IMR-90 (cell line): ENCODE measurements at regions not wholly inside any gene's neighbourhood (a gene's known extent, or its start where the extent isn't known, plus 50 kb on each side); places are given as distances from the start of the nearest gene placed in this dataset.

ENCODE experiments used
- BHLHE40 ChIP-seq: fragments of 150-350 bp; IDR thresholded peaks from 2 replicates; pipeline ENCODE4 v1.6.1; 2016; ENCODE audit warnings: mild to moderate bottlenecking, low read depth, low read length
- CEBPB ChIP-seq: IDR thresholded peaks from 2 replicates; pipeline ENCODE4 v1.6.1; 2012; ENCODE audit warnings: low read depth, low read length, improper control_type of control experiment
- MAFK ChIP-seq: IDR thresholded peaks from 2 replicates; pipeline ENCODE4 v1.6.1; 2012; ENCODE audit warnings: low read depth, low read length, improper control_type of control experiment
- MAZ ChIP-seq: IDR thresholded peaks from 2 replicates; pipeline ENCODE4 v1.6.1; 2012; ENCODE audit warnings: low read depth, mild to moderate bottlenecking, low read length, improper control_type of control experiment, moderate library complexity, borderline replicate concordance
- MXI1 ChIP-seq: IDR thresholded peaks from 2 replicates; pipeline ENCODE4 v1.6.1; 2012; ENCODE audit warnings: low read depth, mild to moderate bottlenecking, low read length, moderate library complexity, borderline replicate concordance
- NFE2L2 ChIP-seq: fragments of 150-350 bp; IDR thresholded peaks from 2 replicates; pipeline ENCODE4 v1.6.1; 2016; ENCODE audit warnings: low read depth, mild to moderate bottlenecking, low read length
- POLR2A ChIP-seq: IDR thresholded peaks from 2 replicates; pipeline ENCODE4 v1.6.1; 2012; ENCODE audit warnings: mild to moderate bottlenecking, low read depth, low read length
- RFX5 ChIP-seq: IDR thresholded peaks from 2 replicates; pipeline ENCODE4 v1.8.0; 2012; ENCODE audit warnings: low read depth, mild to moderate bottlenecking, low read length, moderate library complexity
- SMC3 ChIP-seq: fragments of 150-350 bp; IDR thresholded peaks from 2 replicates; pipeline ENCODE4 v1.6.1; 2016; ENCODE audit warnings: low read depth, mild to moderate bottlenecking, antibody characterized with exemption, low read length, moderate library complexity
- TF ChIP-seq, protein P1 (sequence below): conservative IDR thresholded peaks from 2 replicates; pipeline ENCODE4 v1.5.1; 2012; ENCODE audit warnings: mild to moderate bottlenecking, low read depth, low read length, improper control_type of control experiment

DNA sequence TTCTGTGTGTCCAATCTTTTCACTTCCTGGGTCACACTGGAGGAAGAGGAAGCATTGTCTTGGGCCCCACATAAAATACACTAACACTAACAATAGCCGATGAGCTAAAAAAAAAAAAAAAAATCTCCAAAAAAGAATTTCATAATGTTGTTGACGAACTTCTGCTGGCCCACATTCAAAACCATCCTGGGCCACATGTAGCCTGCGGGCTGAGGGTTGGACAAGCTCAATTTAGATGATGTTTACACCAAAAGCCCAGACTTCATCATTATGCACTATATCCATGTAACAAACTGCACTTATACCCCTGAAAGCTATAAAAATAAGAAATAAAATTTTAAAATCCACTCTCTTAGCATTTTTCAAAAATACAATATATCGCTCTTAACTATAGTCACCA is 187.8 kb upstream of the PTBP2 start:
- TF ChIP-seq, protein P1, sequence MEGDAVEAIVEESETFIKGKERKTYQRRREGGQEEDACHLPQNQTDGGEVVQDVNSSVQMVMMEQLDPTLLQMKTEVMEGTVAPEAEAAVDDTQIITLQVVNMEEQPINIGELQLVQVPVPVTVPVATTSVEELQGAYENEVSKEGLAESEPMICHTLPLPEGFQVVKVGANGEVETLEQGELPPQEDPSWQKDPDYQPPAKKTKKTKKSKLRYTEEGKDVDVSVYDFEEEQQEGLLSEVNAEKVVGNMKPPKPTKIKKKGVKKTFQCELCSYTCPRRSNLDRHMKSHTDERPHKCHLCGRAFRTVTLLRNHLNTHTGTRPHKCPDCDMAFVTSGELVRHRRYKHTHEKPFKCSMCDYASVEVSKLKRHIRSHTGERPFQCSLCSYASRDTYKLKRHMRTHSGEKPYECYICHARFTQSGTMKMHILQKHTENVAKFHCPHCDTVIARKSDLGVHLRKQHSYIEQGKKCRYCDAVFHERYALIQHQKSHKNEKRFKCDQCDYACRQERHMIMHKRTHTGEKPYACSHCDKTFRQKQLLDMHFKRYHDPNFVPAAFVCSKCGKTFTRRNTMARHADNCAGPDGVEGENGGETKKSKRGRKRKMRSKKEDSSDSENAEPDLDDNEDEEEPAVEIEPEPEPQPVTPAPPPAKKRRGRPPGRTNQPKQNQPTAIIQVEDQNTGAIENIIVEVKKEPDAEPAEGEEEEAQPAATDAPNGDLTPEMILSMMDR: no peak
- TF ChIP-seq RFX5: no peak
- TF ChIP-seq POLR2A: no peak
- TF ChIP-seq MAZ: no peak
- TF ChIP-seq BHLHE40: no peak
- no peak for TF ChIP-seq CEBPB
- TF ChIP-seq NFE2L2: no peak
- TF ChIP-seq SMC3: no peak
- no peak for TF ChIP-seq MAFK
- TF ChIP-seq MXI1: no peak
